Activated T-cell treated with anti-CD3 and anti-CD28 coated beads, Interleukin-2, amount 50 U/mL, for 72 hours (primary cell): ENCODE measurements at regions not wholly inside any gene's neighbourhood (a gene's known extent, or its start where the extent isn't known, plus 50 kb on each side); places are given as distances from the start of the nearest gene placed in this dataset.
"Not testable (repeated sequence)": the region's sequence is repeated elsewhere in the genome, so short reads cannot be mapped to it uniquely, and the experiment has no call there.

Experiments used
- ATAC-seq, 2 donors: fragments of 150-1000 bp; cut with Tn5 transposase; replicated peaks in 1 of 2; 2 replicates each; pipeline ENCODE4 v1.10.0; 2021; ENCODE audit warnings: moderate library complexity in 2 of 2, mild to moderate bottlenecking in 1 of 2
- DNase-seq, 2 donors: peaks; one replicate each; pipeline ENCODE4 v3.0.0; 2021 to 2022; ENCODE audit warnings: mixed read lengths in 1 of 2
- H3K27ac Mint-ChIP-seq: one replicate; pipeline ENCODE4 v1.8.0; 2022; ENCODE audit warnings: mild to moderate bottlenecking, moderate library complexity, mixed read lengths
- H3K27me3 Mint-ChIP-seq: one replicate; pipeline ENCODE4 v1.8.0; 2022; ENCODE audit warnings: low read depth, mixed read lengths
- H3K36me3 Mint-ChIP-seq, 2 donors: one replicate each; pipeline ENCODE4 v1.8.0; 2022; ENCODE audit warnings: mixed read lengths in 2 of 2, mild to moderate bottlenecking in 1 of 2; ENCODE audit not compliant: insufficient read depth in 2 of 2
- H3K4me1 Mint-ChIP-seq: one replicate; pipeline ENCODE4 v1.8.0; 2022; ENCODE audit warnings: low read depth, mixed read lengths
- H3K4me3 Mint-ChIP-seq, 2 donors: one replicate each; pipeline ENCODE4 v1.8.0; 2022; ENCODE audit warnings: mild to moderate bottlenecking in 2 of 2, mixed read lengths in 2 of 2, moderate library complexity in 2 of 2
- H3K9me3 Mint-ChIP-seq, 2 donors: one replicate each; pipeline ENCODE4 v1.8.0; 2022; ENCODE audit warnings: mixed read lengths in 2 of 2

- no peak for DNase-seq
- H3K36me3 Mint-ChIP-seq = no peaks in the 10 kb centered on the region
- H3K4me3 Mint-ChIP-seq = no peak overlapping the region
- H3K9me3 Mint-ChIP-seq = no peaks in the 10 kb centered on the region
- no peaks in the 10 kb centered on the region for H3K4me1 Mint-ChIP-seq
- ATAC-seq = no peak
- peaks cover 35% of the 10 kb centered on the region for H3K27me3 Mint-ChIP-seq
- no peak overlapping the region for H3K27ac Mint-ChIP-seq
These were observed 235.9 kb downstream of the ANKRD36 start for GRCh38 chr2:97348841-97349240.

- H3K9me3 Mint-ChIP-seq = no peaks in the 10 kb centered on the region
- DNase-seq (no peak), ATAC-seq (no peak)
- no peaks in the 10 kb centered on the region for H3K36me3 Mint-ChIP-seq
- H3K4me3 Mint-ChIP-seq = no peak overlapping the region
- peaks cover 29% of the 10 kb centered on the region for H3K27me3 Mint-ChIP-seq
- H3K4me1 Mint-ChIP-seq = no peaks in the 10 kb centered on the region
- no peak overlapping the region for H3K27ac Mint-ChIP-seq
These were observed 235.3 kb downstream of the ANKRD36 start for GRCh38 chr2:97348265-97348664.

GRCh38 chr2:97344937-97345336, 232.0 kb downstream of the ANKRD36 start:
- peaks cover 12% of the 10 kb centered on the region for H3K27me3 Mint-ChIP-seq
- not testable (repeated sequence) for H3K9me3 Mint-ChIP-seq, H3K4me3 Mint-ChIP-seq, H3K36me3 Mint-ChIP-seq, H3K4me1 Mint-ChIP-seq, DNase-seq, H3K27ac Mint-ChIP-seq
- peak in 1 of 2 donors; percentile 35 for ATAC-seq

- H3K27ac Mint-ChIP-seq, DNase-seq, H3K36me3 Mint-ChIP-seq, H3K4me3 Mint-ChIP-seq, H3K9me3 Mint-ChIP-seq, H3K27me3 Mint-ChIP-seq, H3K4me1 Mint-ChIP-seq, ATAC-seq: not testable (repeated sequence)
These were observed 220.7 kb downstream of the ANKRD36 start for GRCh38 chr2:97333674-97334073.

GRCh38 chr2:97332184-97332583, 219.2 kb downstream of the ANKRD36 start:
- not testable (repeated sequence) for H3K9me3 Mint-ChIP-seq, H3K27ac Mint-ChIP-seq, ATAC-seq, H3K4me3 Mint-ChIP-seq, H3K4me1 Mint-ChIP-seq, H3K36me3 Mint-ChIP-seq, H3K27me3 Mint-ChIP-seq, DNase-seq

- not testable (repeated sequence) for H3K4me3 Mint-ChIP-seq, H3K27ac Mint-ChIP-seq, H3K36me3 Mint-ChIP-seq, H3K4me1 Mint-ChIP-seq, H3K27me3 Mint-ChIP-seq, ATAC-seq, H3K9me3 Mint-ChIP-seq, DNase-seq
These were observed 209.2 kb downstream of the ANKRD36 start for GRCh38 chr2:97321936-97322713.

- not testable (repeated sequence) for H3K4me3 Mint-ChIP-seq, ATAC-seq, H3K4me1 Mint-ChIP-seq, H3K9me3 Mint-ChIP-seq, DNase-seq, H3K36me3 Mint-ChIP-seq, H3K27me3 Mint-ChIP-seq, H3K27ac Mint-ChIP-seq
These were observed 202.4 kb downstream of the ANKRD36 start for GRCh38 chr2:97315358-97315757.

- H3K27me3 Mint-ChIP-seq, ATAC-seq, H3K4me1 Mint-ChIP-seq, H3K9me3 Mint-ChIP-seq, DNase-seq, H3K27ac Mint-ChIP-seq, H3K4me3 Mint-ChIP-seq, H3K36me3 Mint-ChIP-seq: not testable (repeated sequence)
These were observed 199.5 kb downstream of the ANKRD36 start for GRCh38 chr2:97312426-97312825.

GRCh38 chr2:97305426-97305825, 192.5 kb downstream of the ANKRD36 start:
- H3K27me3 Mint-ChIP-seq, H3K27ac Mint-ChIP-seq, DNase-seq, H3K4me3 Mint-ChIP-seq, H3K36me3 Mint-ChIP-seq, H3K9me3 Mint-ChIP-seq, H3K4me1 Mint-ChIP-seq, ATAC-seq: not testable (repeated sequence)

GRCh38 chr2:97302881-97303280, 189.9 kb downstream of the ANKRD36 start:
- not testable (repeated sequence) for H3K27ac Mint-ChIP-seq, H3K9me3 Mint-ChIP-seq, H3K36me3 Mint-ChIP-seq, ATAC-seq, DNase-seq, H3K4me1 Mint-ChIP-seq, H3K27me3 Mint-ChIP-seq, H3K4me3 Mint-ChIP-seq

GRCh38 chr2:97301771-97302170, 188.8 kb downstream of the ANKRD36 start:
- H3K4me1 Mint-ChIP-seq, DNase-seq, H3K36me3 Mint-ChIP-seq, H3K9me3 Mint-ChIP-seq, H3K27ac Mint-ChIP-seq, H3K27me3 Mint-ChIP-seq, ATAC-seq, H3K4me3 Mint-ChIP-seq: not testable (repeated sequence)
